H9 (cell line): ENCODE measurements at regions not wholly inside any gene's neighbourhood (a gene's known extent, or its start where the extent isn't known, plus 50 kb on each side); places are given as distances from the start of the nearest gene placed in this dataset.
A peak's percentile ranks its signal among the peaks of the same experiment; 100 is the strongest.

Source experiments
- DNase-seq: peaks from one replicate; pipeline ENCODE4 v3.0.0-alpha.2; 2017
- H2AFZ ChIP-seq: one replicate; pipeline ENCODE4 v1.6.1; 2013; ENCODE audit warnings: mild to moderate bottlenecking, low read length, control low read depth, moderate library complexity
- H2AK5ac ChIP-seq: 2 replicates; pipeline ENCODE4 v1.6.1; 2013; ENCODE audit warnings: low read length, control low read depth, mixed read lengths; ENCODE audit not compliant: insufficient read length
- H2BK120ac ChIP-seq: one replicate; pipeline ENCODE4 v1.6.1; 2013; ENCODE audit warnings: low read depth, mild to moderate bottlenecking, low read length, control low read depth, inconsistent platforms; ENCODE audit not compliant: poor library complexity, severe bottlenecking
- H2BK12ac ChIP-seq: 2 replicates; pipeline ENCODE4 v1.6.1; 2013; ENCODE audit warnings: low read length, control low read depth, mixed read lengths, low read depth; ENCODE audit not compliant: insufficient read length
- H2BK15ac ChIP-seq: 2 replicates; pipeline ENCODE4 v1.6.1; 2013; ENCODE audit warnings: low read depth, low read length, control low read depth
- H2BK20ac ChIP-seq: one replicate; pipeline ENCODE4 v1.6.1; 2013; ENCODE audit warnings: low read depth, mild to moderate bottlenecking, low read length, control low read depth, inconsistent platforms; ENCODE audit not compliant: poor library complexity, severe bottlenecking
- H2BK5ac ChIP-seq: 2 replicates; pipeline ENCODE4 v1.6.1; 2013; ENCODE audit warnings: low read length, control low read depth, mixed read lengths; ENCODE audit not compliant: insufficient read length
- H3K14ac ChIP-seq: 2 replicates; pipeline ENCODE4 v1.6.1; 2013; ENCODE audit warnings: low read length, control low read depth; ENCODE audit not compliant: insufficient read depth
- H3K18ac ChIP-seq: 2 replicates; pipeline ENCODE4 v1.6.1; 2013; ENCODE audit warnings: low read depth, mild to moderate bottlenecking, mixed read lengths, low read length, control low read depth; ENCODE audit not compliant: insufficient read length
- H3K23ac ChIP-seq: 2 replicates; pipeline ENCODE4 v1.6.1; 2013; ENCODE audit warnings: low read length, control low read depth, mixed read lengths, low read depth; ENCODE audit not compliant: insufficient read length
- H3K23me2 ChIP-seq: 2 replicates; pipeline ENCODE4 v1.6.1; 2013; ENCODE audit warnings: low read depth, mild to moderate bottlenecking, mixed read lengths, low read length, control low read depth; ENCODE audit not compliant: insufficient read length, poor library complexity, severe bottlenecking
- H3K27ac ChIP-seq: 2 replicates; pipeline ENCODE4 v1.5.1; 2013; ENCODE audit warnings: low read length, control low read depth, mixed read lengths, low read depth; ENCODE audit not compliant: insufficient read length
- H3K27me3 ChIP-seq: 2 replicates; pipeline ENCODE4 v1.6.1; 2013; ENCODE audit warnings: low read length, control low read depth, inconsistent platforms; ENCODE audit not compliant: insufficient read depth
- H3K4ac ChIP-seq: 2 replicates; pipeline ENCODE4 v1.6.1; 2013; ENCODE audit warnings: low read depth, mild to moderate bottlenecking, control low read depth, inconsistent platforms, low read length, moderate library complexity
- H3K4me1 ChIP-seq: 2 replicates; pipeline ENCODE4 v1.6.1; 2013; ENCODE audit warnings: low read length, control low read depth, inconsistent platforms; ENCODE audit not compliant: insufficient read depth
- H3K4me2 ChIP-seq: 2 replicates; pipeline ENCODE4 v1.6.1; 2013; ENCODE audit warnings: low read length, control low read depth, mixed read lengths; ENCODE audit not compliant: insufficient read length, insufficient read depth
- H3K56ac ChIP-seq: 2 replicates; pipeline ENCODE4 v1.6.1; 2013; ENCODE audit warnings: low read depth, mild to moderate bottlenecking, mixed read lengths, low read length, control low read depth; ENCODE audit not compliant: insufficient read length
- H3K79me1 ChIP-seq: 2 replicates; pipeline ENCODE4 v1.6.1; 2013; ENCODE audit warnings: low read depth, mild to moderate bottlenecking, moderate library complexity, low read length, control low read depth, inconsistent platforms; ENCODE audit not compliant: insufficient read depth, poor library complexity, severe bottlenecking
- H3K79me2 ChIP-seq: 2 replicates; pipeline ENCODE4 v1.6.1; 2013; ENCODE audit warnings: low read length, control low read depth, inconsistent platforms; ENCODE audit not compliant: insufficient read depth
- H3K9ac ChIP-seq: 2 replicates; pipeline ENCODE4 v1.6.1; 2013; ENCODE audit warnings: low read length, control low read depth, mixed read lengths; ENCODE audit not compliant: insufficient read length; ENCODE audit errors: extremely low read depth
- H3K9me3 ChIP-seq: one replicate; pipeline ENCODE4 v1.6.1; 2013; ENCODE audit warnings: low read depth, low read length, inconsistent platforms; ENCODE audit not compliant: control insufficient read depth
- H3T11ph ChIP-seq: one replicate; pipeline ENCODE4 v1.6.1; 2013; ENCODE audit warnings: mild to moderate bottlenecking, low read length, control low read depth, inconsistent platforms
- H4K20me1 ChIP-seq: one replicate; pipeline ENCODE4 v1.6.1; 2013; ENCODE audit not compliant: control insufficient read depth, insufficient read length, insufficient read depth
- H4K5ac ChIP-seq: 2 replicates; pipeline ENCODE4 v1.6.1; 2013; ENCODE audit warnings: low read depth, mild to moderate bottlenecking, mixed read lengths, low read length, control low read depth; ENCODE audit not compliant: insufficient read length
- H4K8ac ChIP-seq: replicated peaks from 2 replicates; pipeline ENCODE4 v1.6.1; 2013; ENCODE audit warnings: low read length, control low read depth, mixed read lengths, low read depth; ENCODE audit not compliant: insufficient read length
- H4K91ac ChIP-seq: 2 replicates; pipeline ENCODE4 v1.6.1; 2013; ENCODE audit warnings: low read depth, mild to moderate bottlenecking, moderate library complexity, mixed read lengths, low read length, control low read depth; ENCODE audit not compliant: insufficient read length
- H3K27ac Mint-ChIP-seq, 3 experiments: 2 replicates in 2 of 3; 3 replicates in 1 of 3; pipeline ENCODE4 v1.8.0; 2020 to 2021; ENCODE audit warnings: mixed read lengths in 3 of 3, mild to moderate bottlenecking in 1 of 3, moderate library complexity in 1 of 3
- H3K27me3 Mint-ChIP-seq: 2 replicates; pipeline ENCODE4 v1.8.0; 2021; ENCODE audit warnings: low read depth, mild to moderate bottlenecking, moderate library complexity, mixed read lengths
- H3K36me3 Mint-ChIP-seq, 3 experiments: 2 replicates in 2 of 3; 3 replicates in 1 of 3; pipeline ENCODE4 v1.8.0; 2020 to 2021; ENCODE audit warnings: low read depth in 3 of 3, mixed read lengths in 3 of 3; ENCODE audit not compliant: insufficient read depth in 1 of 3
- H3K4me1 Mint-ChIP-seq, 2 experiments: 2 replicates each; pipeline ENCODE4 v1.8.0; 2020; ENCODE audit warnings: mixed read lengths in 2 of 2
- H3K4me3 Mint-ChIP-seq, 2 experiments: 2 replicates in 1 of 2; 3 replicates in 1 of 2; pipeline ENCODE4 v1.8.0; 2020 to 2021; ENCODE audit warnings: mild to moderate bottlenecking in 2 of 2, mixed read lengths in 2 of 2, moderate library complexity in 1 of 2
- H3K9me3 Mint-ChIP-seq, 2 experiments: 2 replicates in 1 of 2; 3 replicates in 1 of 2; pipeline ENCODE4 v1.8.0; 2020; ENCODE audit warnings: mild to moderate bottlenecking in 2 of 2, mixed read lengths in 2 of 2, moderate library complexity in 1 of 2
- WGBS: extraction: QIAGEN DNeasy Blood & Tissue Kit; methylation state at CpG from one replicate; pipeline ENCODE4 v1.1.7; 2013; ENCODE audit warnings: missing lambda C conversion rate, low lambda C conversion rate, mixed read lengths; ENCODE audit not compliant: insufficient read length; ENCODE audit errors: extremely low coverage; 5-methylcytosine and 5-hydroxymethylcytosine counted together
- TF ChIP-seq, protein P1 (sequence below): fragments of 200-600 bp; sonication (generic); conservative IDR thresholded peaks from 3 replicates; pipeline ENCODE4 v1.8.0; 2021; ENCODE audit warnings: antibody characterized with exemption, mild to moderate bottlenecking

- no peak overlapping the region for H3K18ac ChIP-seq
- H2AK5ac ChIP-seq, result no peak overlapping the region
- WGBS, result no CpG with 5 or more reads among the region's 3 CpGs
- H2BK120ac ChIP-seq, result no peak overlapping the region
- no peak overlapping the region for H3K9ac ChIP-seq
- no peak overlapping the region for H2BK5ac ChIP-seq
- H3K56ac ChIP-seq, result no peak overlapping the region
- no peaks in the 10 kb centered on the region for H3K79me1 ChIP-seq
- H2BK12ac ChIP-seq, result no peak overlapping the region
- no peak overlapping the region for H3K27ac ChIP-seq
- TF ChIP-seq, protein P1, sequence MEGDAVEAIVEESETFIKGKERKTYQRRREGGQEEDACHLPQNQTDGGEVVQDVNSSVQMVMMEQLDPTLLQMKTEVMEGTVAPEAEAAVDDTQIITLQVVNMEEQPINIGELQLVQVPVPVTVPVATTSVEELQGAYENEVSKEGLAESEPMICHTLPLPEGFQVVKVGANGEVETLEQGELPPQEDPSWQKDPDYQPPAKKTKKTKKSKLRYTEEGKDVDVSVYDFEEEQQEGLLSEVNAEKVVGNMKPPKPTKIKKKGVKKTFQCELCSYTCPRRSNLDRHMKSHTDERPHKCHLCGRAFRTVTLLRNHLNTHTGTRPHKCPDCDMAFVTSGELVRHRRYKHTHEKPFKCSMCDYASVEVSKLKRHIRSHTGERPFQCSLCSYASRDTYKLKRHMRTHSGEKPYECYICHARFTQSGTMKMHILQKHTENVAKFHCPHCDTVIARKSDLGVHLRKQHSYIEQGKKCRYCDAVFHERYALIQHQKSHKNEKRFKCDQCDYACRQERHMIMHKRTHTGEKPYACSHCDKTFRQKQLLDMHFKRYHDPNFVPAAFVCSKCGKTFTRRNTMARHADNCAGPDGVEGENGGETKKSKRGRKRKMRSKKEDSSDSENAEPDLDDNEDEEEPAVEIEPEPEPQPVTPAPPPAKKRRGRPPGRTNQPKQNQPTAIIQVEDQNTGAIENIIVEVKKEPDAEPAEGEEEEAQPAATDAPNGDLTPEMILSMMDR, result no peak
- H2AFZ ChIP-seq, result no peak overlapping the region
- no peak overlapping the region; a peak in 1 of 5 replicates for H3K4me3 Mint-ChIP-seq
- H3K79me2 ChIP-seq, result no peaks in the 10 kb centered on the region
- H4K5ac ChIP-seq, result no peak overlapping the region
- H3K36me3 Mint-ChIP-seq, result peaks cover 4 to 12% (median 7%) of the 10 kb centered on the region in 3 experiments; a peak in 6 of 7 replicates
- no peaks in the 10 kb centered on the region for H3K9me3 ChIP-seq
- no peaks in the 10 kb centered on the region for H3K23me2 ChIP-seq
- no peak overlapping the region for H3K14ac ChIP-seq
- no peak overlapping the region for H4K91ac ChIP-seq
- H4K20me1 ChIP-seq, result no peaks in the 10 kb centered on the region
- H3K4me1 Mint-ChIP-seq, result peaks cover 40% of the 10 kb centered on the region in 2 experiments
- H3K27me3 Mint-ChIP-seq, result peaks cover 7% of the 10 kb centered on the region
- H3K4me1 ChIP-seq, result peaks cover 4% of the 10 kb centered on the region; the same call in 1 of the 2 replicates
- no peak overlapping the region for H3K23ac ChIP-seq
- H2BK15ac ChIP-seq, result no peak overlapping the region
- no peaks in the 10 kb centered on the region; the same call in 1 of the 2 replicates for H3K27me3 ChIP-seq
- H2BK20ac ChIP-seq, result no peak overlapping the region
- H3K9me3 Mint-ChIP-seq, result peaks cover 13 to 14% of the 10 kb centered on the region in 2 experiments
- H4K8ac ChIP-seq, result no peak overlapping the region
- peak; percentile 65 for DNase-seq
- H3K4ac ChIP-seq, result no peak overlapping the region
- peak overlapping the region in 2 of 3 experiments; percentile 82 to 85; a peak in 2 of 7 replicates for H3K27ac Mint-ChIP-seq
- H3K4me2 ChIP-seq, result no peak overlapping the region
- H3T11ph ChIP-seq, result no peak overlapping the region
Measured at GRCh38 chr7:67917437-67917755, 920.8 kb downstream of the TYW1 start.
